MM.1S (cell line): ENCODE measurements at regions not wholly inside any gene's neighbourhood (a gene's known extent, or its start where the extent isn't known, plus 50 kb on each side); places are given as distances from the start of the nearest gene placed in this dataset.

ENCODE experiments used
- DNase-seq: peaks from one replicate; pipeline ENCODE4 v3.0.0-alpha.2; 2015
- H2AFZ ChIP-seq: fragments of 300-600 bp; sonication (generic); 2 replicates; pipeline ENCODE4 v1.6.0; 2016; ENCODE audit warnings: antibody characterized with exemption, low read length
- H3F3A ChIP-seq: fragments of 300-600 bp; sonication (generic); 2 replicates; pipeline ENCODE4 v1.6.1; 2016; ENCODE audit warnings: mild to moderate bottlenecking, antibody characterized with exemption, low read length, moderate library complexity, mixed read lengths; ENCODE audit not compliant: insufficient read depth
- H3K27ac ChIP-seq: fragments of 300-600 bp; sonication (generic); 2 replicates; pipeline ENCODE4 v1.5.1; 2016; ENCODE audit warnings: mild to moderate bottlenecking, low read length
- H3K27me3 ChIP-seq: fragments of 300-600 bp; sonication (generic); replicated peaks from 2 replicates; pipeline ENCODE4 v1.6.0; 2016; ENCODE audit warnings: low read length; ENCODE audit not compliant: insufficient read depth
- H3K36me3 ChIP-seq: fragments of 300-600 bp; sonication (generic); replicated peaks from 2 replicates; pipeline ENCODE4 v1.6.1; 2016; ENCODE audit warnings: mild to moderate bottlenecking, low read length, mixed read lengths; ENCODE audit not compliant: insufficient read depth
- H3K4me1 ChIP-seq: fragments of 300-600 bp; sonication (generic); 2 replicates; pipeline ENCODE4 v1.6.1; 2016; ENCODE audit warnings: low read length, mixed read lengths
- H3K4me2 ChIP-seq: fragments of 300-600 bp; sonication (generic); 2 replicates; pipeline ENCODE4 v1.6.0; 2016; ENCODE audit warnings: low read depth, low read length
- H3K4me3 ChIP-seq: fragments of 300-600 bp; sonication (generic); 2 replicates; pipeline ENCODE4 v1.5.1; 2016; ENCODE audit warnings: low read length, mixed read lengths
- H3K79me2 ChIP-seq: fragments of 300-600 bp; sonication (generic); 2 replicates; pipeline ENCODE4 v1.6.1; 2016; ENCODE audit warnings: mixed run types, low read length, mixed read lengths
- H3K9ac ChIP-seq: fragments of 300-600 bp; sonication (generic); 2 replicates; pipeline ENCODE4 v1.6.1; 2016; ENCODE audit warnings: low read length, mixed read lengths
- H3K9me2 ChIP-seq: fragments of 300-600 bp; sonication (generic); replicated peaks from 2 replicates; pipeline ENCODE4 v1.6.1; 2016; ENCODE audit warnings: mild to moderate bottlenecking, low read length, mixed read lengths; ENCODE audit not compliant: insufficient read depth
- H3K9me3 ChIP-seq: fragments of 300-600 bp; sonication (generic); replicated peaks from 2 replicates; pipeline ENCODE4 v1.6.1; 2016; ENCODE audit warnings: mild to moderate bottlenecking, low read length, mixed read lengths; ENCODE audit not compliant: insufficient read depth
- H4K20me1 ChIP-seq: fragments of 300-600 bp; sonication (generic); 2 replicates; pipeline ENCODE4 v1.6.1; 2016; ENCODE audit warnings: mild to moderate bottlenecking, low read length, moderate library complexity, mixed read lengths; ENCODE audit not compliant: insufficient read depth
- CTCF ChIP-seq: fragments of 300-600 bp; sonication (generic); IDR thresholded peaks from 2 replicates; pipeline ENCODE4 v1.5.1; 2016; ENCODE audit warnings: antibody characterized with exemption, low read length, mixed read lengths
- EZH2 ChIP-seq: fragments of 300-600 bp; sonication (generic); optimal IDR thresholded peaks from 2 replicates; pipeline ENCODE3; 2017; ENCODE audit warnings: low read depth, mild to moderate bottlenecking, antibody characterized with exemption, low read length, mixed read lengths
- EZH2phosphoT487 ChIP-seq: fragments of 300-600 bp; sonication (generic); IDR thresholded peaks from 2 replicates; pipeline ENCODE4 v1.6.1; 2018; ENCODE audit warnings: antibody characterized with exemption, low read length

- Histone ChIP-seq H3K4me3 (no peak overlapping the region), H3K27ac (no peak overlapping the region), H3K9me2 (no peaks in the 10 kb centered on the region), H2AFZ (no peak overlapping the region), H3K36me3 (no peaks in the 10 kb centered on the region), H4K20me1 (no peaks in the 10 kb centered on the region), H3K9ac (no peak overlapping the region), H3K9me3 (no peaks in the 10 kb centered on the region), H3F3A (no peaks in the 10 kb centered on the region), H3K79me2 (no peaks in the 10 kb centered on the region), H3K4me2 (no peak overlapping the region), H3K4me1 (no peaks in the 10 kb centered on the region), H3K27me3 (no peaks in the 10 kb centered on the region)
- TF ChIP-seq CTCF, result no peak
- no peak for TF ChIP-seq EZH2
- no peak for TF ChIP-seq EZH2phosphoT487
- DNase-seq, result no peak
These were observed 299.0 kb upstream of the FOXG1 start for GRCh38 chr14:28467611-28468010.

GRCh38 chr14:28468191-28469151 lies 298.1 kb upstream of the FOXG1 start:
- TF ChIP-seq CTCF (no peak), EZH2phosphoT487 (no peak), EZH2 (no peak)

GRCh38 chr14:28482251-28483040 lies 284.1 kb upstream of the FOXG1 start:
- Histone ChIP-seq H3K4me2 (no peak overlapping the region), H3F3A (no peaks in the 10 kb centered on the region), H3K79me2 (no peaks in the 10 kb centered on the region), H3K27me3 (no peaks in the 10 kb centered on the region), H3K9ac (no peak overlapping the region), H3K9me2 (no peaks in the 10 kb centered on the region), H2AFZ (no peak overlapping the region), H3K4me3 (no peak overlapping the region), H4K20me1 (no peaks in the 10 kb centered on the region), H3K36me3 (no peaks in the 10 kb centered on the region), H3K9me3 (no peaks in the 10 kb centered on the region), H3K27ac (no peak overlapping the region), H3K4me1 (no peaks in the 10 kb centered on the region)
- DNase-seq, result no peak
- TF ChIP-seq EZH2phosphoT487 (no peak), CTCF (no peak), EZH2 (no peak)

More at GRCh38 chr14:28468191-28469151, 298.1 kb upstream of the FOXG1 start:
- Histone ChIP-seq H2AFZ (no peak overlapping the region), H4K20me1 (no peaks in the 10 kb centered on the region), H3K27ac (no peak overlapping the region), H3K4me2 (no peak overlapping the region), H3K4me3 (no peak overlapping the region), H3K36me3 (no peaks in the 10 kb centered on the region), H3K9ac (no peak overlapping the region), H3K27me3 (no peaks in the 10 kb centered on the region), H3K4me1 (no peaks in the 10 kb centered on the region), H3K79me2 (no peaks in the 10 kb centered on the region), H3K9me2 (no peaks in the 10 kb centered on the region), H3F3A (no peaks in the 10 kb centered on the region), H3K9me3 (no peaks in the 10 kb centered on the region)
- DNase-seq, result no peak
